ENCODE measurements at regions not wholly inside any gene's neighbourhood (a gene's known extent, or its start where the extent isn't known, plus 50 kb on each side); places are given as distances from the start of the nearest gene placed in this dataset.
"Not testable (repeated sequence)": the region's sequence is repeated elsewhere in the genome, so short reads cannot be mapped to it uniquely, and the experiment has no call there.

- no peak for DNase-seq
Measured at GRCh38 chr12:28693565-28694219, 455.4 kb upstream of the FAR2 start.

GRCh38 chr12:28698553-28698952, 450.5 kb upstream of the FAR2 start:
- no peak for DNase-seq

- no peak for DNase-seq
Measured at GRCh38 chr12:28699029-28699428, 450.0 kb upstream of the FAR2 start.

DNA sequence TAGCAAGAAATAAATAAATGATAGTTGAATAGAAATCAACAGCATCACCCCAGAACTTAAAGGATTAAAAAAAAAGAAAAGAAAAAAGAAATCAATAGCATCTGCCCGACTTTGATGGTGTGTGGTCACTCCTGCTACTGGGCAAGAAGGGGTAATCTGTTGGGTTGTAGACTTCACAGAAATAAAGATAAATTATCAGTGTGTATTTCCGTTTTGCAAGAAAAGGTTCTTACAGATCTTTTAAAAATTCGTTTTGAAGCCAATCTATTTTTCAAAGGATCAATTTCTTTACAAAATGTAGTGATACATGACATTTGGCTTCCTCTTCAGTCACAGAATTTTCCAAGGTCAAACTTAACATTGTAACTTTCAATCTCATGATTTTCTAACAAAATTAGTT, 448.9 kb upstream of the FAR2 start:
- DNase-seq = no peak

DNA sequence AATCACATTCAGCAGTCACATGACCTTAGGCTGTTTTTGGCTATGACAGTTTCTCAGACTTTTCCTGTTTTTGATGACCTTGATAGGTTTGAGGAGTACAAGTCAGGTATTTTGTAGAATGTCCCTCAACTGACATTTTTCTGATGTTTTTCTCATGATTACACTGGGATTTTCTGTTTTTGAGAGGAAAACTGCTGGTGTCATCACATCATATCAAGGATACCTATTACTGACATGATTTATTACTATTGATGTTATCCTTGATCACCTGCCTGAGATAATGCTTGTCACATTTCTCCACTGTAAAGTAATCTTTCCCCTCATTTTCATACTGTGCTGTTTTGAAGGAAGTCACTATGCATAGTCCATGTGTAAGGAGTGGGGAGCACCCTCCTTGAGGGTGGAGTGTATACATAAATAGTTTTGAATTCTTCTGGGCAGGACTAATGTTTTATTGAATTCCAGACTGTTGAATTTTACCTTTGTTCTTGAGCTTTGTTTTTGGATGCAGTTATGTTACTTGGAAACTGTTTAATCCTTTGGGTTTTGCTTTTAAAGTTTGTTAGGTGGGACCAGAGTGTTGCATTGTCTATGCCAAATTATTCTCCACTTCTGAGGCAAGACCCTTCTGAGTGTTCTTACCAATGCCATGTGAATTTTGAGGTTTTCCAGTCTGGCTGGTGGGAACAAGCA, 444.5 kb upstream of the FAR2 start:
- no peak for DNase-seq

- DNase-seq = no peak
Measured at GRCh38 chr12:28708918-28709371, 440.1 kb upstream of the FAR2 start.

DNA sequence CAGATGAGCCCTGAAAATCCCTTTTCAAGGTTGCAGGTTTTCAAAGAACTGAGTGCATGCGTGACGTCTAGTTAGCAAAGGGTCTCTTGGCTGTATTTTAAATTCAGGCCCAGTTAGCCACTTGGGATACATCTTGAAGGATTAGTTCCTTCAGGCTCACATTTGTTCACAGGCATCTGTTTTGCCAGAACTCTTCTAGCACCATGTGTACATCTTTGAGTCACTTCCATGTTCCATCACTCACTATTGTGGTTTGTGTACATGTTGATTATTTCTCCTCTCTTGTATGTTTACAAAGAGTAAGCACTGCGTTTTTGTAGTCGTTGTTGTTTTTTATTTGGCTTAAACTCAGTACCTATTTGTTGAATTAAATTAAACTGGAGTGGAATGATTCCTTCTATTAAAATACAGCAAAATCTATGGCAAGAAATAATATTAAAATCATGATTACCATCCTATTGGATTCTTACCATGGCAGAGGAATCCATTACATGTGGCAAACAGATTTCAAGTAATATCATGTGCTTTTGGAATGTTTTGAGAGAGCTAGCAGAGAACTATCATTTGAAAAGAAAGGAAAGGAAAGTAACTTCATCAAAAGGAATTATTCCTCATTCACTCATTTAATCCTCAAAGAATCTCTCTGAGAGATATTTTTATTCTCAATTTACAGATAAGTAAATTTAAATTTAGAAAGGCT, 438.9 kb upstream of the FAR2 start:
- no peak for DNase-seq

DNA sequence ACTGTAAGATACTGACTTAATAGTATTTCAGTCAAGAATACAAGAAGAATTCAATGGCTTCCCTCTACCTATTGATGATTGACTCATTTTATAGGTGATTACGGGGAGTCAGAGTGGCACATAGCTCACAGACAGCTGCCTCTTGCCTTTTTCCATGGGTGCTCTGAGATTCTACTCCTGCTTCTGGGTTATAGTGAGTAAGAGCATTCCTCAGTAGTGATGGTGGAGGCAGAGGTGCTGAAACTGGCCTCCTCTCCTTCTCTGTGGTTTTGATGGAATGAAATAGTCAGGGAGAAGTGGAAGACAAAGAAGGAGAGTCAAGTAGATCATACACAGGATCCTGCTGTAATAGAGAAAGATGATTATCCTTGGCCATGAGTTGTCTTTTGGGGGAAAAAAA, 438.2 kb upstream of the FAR2 start:
- no peak for DNase-seq

DNA sequence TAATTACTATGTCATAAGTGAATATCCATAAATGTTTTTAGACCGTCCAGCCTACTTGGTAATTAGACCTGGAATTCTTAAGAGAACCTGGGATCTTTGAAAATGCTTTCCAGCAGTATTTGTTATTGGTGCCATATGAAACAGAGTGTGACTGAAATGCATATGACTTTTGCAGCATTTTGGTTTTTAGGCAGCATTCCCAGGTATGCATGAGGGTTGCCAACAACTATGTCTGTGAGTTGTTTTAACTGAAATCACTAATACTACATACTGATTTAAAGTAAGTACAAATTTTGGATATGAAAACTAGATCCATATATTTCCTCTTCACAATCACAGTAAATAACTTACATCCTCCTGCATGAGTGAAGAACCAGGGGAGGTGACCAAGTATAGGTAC, 437.7 kb upstream of the FAR2 start:
- no peak for DNase-seq

- DNase-seq = no peak
Measured at GRCh38 chr12:28742791-28743190, 406.3 kb upstream of the FAR2 start.

- no peak for DNase-seq
Measured at GRCh38 chr12:28746734-28747325, 402.2 kb upstream of the FAR2 start.

- no peak for DNase-seq
Measured at GRCh38 chr12:28750946-28751685, 398.0 kb upstream of the FAR2 start.

GRCh38 chr12:28755027-28755426, 394.1 kb upstream of the FAR2 start:
- no peak for DNase-seq

DNA sequence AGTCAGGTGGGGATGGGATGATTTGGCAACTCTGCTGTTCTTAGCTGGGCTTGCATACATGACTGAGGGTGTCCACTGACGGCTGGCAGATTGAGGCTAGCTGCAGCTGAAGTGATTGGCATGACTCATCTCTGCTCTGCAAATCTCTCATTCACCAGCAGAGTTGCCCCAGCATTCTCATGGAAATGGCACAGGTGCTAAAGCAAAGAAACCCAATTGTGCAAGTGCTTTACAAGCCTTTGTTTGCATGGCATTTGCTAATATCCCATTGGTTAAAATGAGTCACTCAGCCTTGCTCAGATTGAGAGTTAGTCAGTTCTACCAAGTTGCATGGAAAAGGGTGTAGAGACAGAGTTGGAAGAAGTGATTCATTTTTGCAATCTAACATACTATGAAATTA, 389.7 kb upstream of the FAR2 start:
- DNase-seq = no peak

DNA sequence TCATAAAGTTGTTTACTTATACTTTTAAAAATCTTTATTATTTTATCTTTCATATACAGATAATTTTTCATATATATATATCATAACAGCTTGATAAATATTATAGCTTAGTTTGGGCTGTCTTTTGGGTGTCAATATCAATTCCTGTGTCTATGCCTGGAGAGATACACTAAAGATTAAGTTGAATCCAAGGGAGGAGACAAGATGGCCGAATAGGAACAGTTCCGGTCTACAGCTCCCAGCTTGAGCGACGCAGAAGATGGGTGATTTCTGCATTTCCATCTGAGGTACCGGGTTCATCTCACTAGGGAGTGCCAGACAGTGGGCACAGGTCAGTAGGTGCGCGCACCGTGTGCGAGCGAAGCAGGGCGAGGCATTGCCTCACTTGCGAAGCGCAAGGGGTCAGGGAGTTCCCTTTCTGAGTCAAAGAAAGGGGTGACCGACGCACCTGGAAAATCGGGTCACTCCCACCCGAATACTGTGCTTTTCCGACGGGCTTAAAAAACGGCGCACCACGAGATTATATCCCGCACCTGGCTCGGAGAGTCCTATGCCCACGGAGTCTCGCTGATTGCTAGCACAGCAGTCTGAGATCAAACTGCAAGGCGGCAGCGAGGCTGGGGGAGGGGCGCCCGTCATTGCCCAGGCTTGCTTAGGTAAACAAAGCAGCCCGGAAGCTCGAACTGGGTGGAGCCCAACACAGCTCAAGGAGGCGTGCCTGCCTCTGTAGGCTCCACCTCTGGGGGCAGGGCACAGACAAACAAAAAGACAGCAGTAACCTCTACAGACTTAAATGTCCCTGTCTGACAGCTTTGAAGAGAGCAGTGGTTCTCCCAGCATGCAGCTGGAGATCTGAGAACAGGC, 388.8 kb upstream of the FAR2 start:
- DNase-seq = not testable (repeated sequence)

DNA sequence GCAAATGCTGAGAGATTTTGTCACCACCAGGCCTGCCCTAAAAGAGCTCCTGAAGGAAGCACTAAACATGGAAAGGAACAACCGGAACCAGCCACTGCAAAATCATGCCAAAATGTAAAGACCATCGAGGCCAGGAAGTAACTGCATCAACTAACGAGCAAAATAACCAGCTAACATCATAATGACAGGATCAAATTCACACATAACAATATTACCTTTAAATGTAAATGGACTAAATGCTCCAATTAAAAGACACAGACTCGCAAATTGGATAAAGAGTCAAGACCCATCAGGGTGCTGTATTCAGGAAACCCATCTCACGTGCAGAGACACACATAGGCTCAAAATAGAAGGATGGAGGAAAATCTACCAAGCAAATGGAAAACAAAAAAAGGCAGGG, 387.2 kb upstream of the FAR2 start:
- not testable (repeated sequence) for DNase-seq

DNA sequence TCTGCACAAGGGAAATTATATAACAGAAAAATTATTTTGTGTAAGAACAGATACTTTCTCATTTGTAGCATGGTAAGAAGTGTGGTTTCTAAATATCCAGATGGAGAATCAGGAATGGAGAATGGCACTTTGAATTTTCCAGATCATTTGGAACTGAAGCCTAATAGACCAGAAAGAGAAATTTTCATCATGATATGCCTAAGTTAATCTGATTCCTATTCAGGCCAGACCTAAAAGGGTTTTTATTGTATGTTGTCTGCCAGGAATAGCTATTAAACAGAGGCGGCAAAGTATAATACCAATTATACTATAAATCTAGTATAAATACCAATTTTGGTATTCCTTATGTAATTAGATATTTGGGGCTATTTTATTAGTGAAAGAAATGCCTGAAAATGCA, 382.7 kb upstream of the FAR2 start:
- no peak for DNase-seq

GRCh38 chr12:28767836-28768348, 381.2 kb upstream of the FAR2 start:
- no peak for DNase-seq

DNA sequence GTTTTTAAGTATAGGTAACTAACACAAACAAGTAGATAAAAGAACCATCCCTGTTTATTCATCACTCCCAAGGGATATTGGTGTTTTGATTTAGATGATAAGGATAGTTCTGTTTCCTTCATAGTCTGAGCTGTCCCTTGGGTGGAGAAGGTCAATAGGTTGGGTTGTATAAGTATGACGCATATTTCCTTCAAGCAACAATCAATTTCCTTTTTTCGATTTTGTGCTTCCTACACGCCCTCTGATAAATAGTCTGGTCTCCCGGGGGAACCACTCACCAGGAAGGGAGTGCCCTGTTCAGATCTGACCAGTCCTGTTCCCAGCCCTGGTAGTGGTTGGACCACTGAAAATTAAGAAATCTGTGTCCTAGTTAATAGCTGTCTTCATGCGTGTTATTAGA, 378.8 kb upstream of the FAR2 start:
- no peak for DNase-seq

DNA sequence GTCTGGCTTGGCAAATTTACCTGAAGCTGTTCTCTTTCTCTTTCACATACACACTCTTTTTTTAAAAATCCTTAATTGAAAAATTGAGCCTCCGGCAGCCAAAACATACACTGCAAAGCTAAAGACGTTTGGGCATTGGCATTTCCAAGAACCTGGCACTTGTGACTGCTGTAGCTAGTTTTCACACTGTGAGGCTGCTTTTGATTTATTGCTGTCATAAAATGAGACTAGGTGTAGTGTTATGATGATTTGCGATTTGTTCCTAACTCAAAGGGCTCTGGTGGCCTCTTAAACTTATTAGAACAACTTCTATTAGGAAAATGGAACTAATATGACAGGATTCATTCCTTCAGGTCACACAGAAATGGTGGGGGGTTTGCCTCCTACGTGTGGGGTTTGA, 377.1 kb upstream of the FAR2 start:
- no peak for DNase-seq

GRCh38 chr12:28775556-28775955, 373.5 kb upstream of the FAR2 start:
- no peak for DNase-seq

- no peak for DNase-seq
Measured at GRCh38 chr12:28776220-28776619, 372.9 kb upstream of the FAR2 start.

Data from NCI-H1092 treated with DMSO at 0.1 percent for 48 hours (cell line).